GM21367 (cell line): ENCODE measurements at regions not wholly inside any gene's neighbourhood (a gene's known extent, or its start where the extent isn't known, plus 50 kb on each side); places are given as distances from the start of the nearest gene placed in this dataset.

ENCODE experiments used
- ATAC-seq: cut with Tn5 transposase; IDR thresholded peaks from one replicate; pipeline ENCODE4 v1.9.1; 2021; ENCODE audit not compliant: unreplicated experiment

- ATAC-seq, result no peak
Observed at GRCh38 chr17:33511670-33512069, 218.6 kb upstream of the ASIC2 start.

- ATAC-seq, result no peak
Observed at GRCh38 chr17:33512113-33512512, 219.0 kb upstream of the ASIC2 start.

- no peak for ATAC-seq
Observed at GRCh38 chr17:33513769-33514168, 220.7 kb upstream of the ASIC2 start.

GRCh38 chr17:33514369-33514768 lies 221.3 kb upstream of the ASIC2 start:
- ATAC-seq, result no peak

GRCh38 chr17:33515974-33516373 lies 222.9 kb upstream of the ASIC2 start:
- no peak for ATAC-seq

GRCh38 chr17:33516645-33517044 lies 223.6 kb upstream of the ASIC2 start:
- no peak for ATAC-seq

- ATAC-seq, result no peak
Observed at GRCh38 chr17:33517746-33518145, 224.7 kb upstream of the ASIC2 start.

GRCh38 chr17:33519692-33520091 lies 226.6 kb upstream of the ASIC2 start:
- no peak for ATAC-seq

- no peak for ATAC-seq
Observed at GRCh38 chr17:33520426-33521330, 227.6 kb upstream of the ASIC2 start.

- ATAC-seq, result no peak
Observed at GRCh38 chr17:33521784-33522183, 228.7 kb upstream of the ASIC2 start.

GRCh38 chr17:33522623-33523022 lies 229.5 kb upstream of the ASIC2 start:
- ATAC-seq, result no peak

- no peak for ATAC-seq
Observed at GRCh38 chr17:33523577-33523981, 230.5 kb upstream of the ASIC2 start.

- ATAC-seq, result no peak
Observed at GRCh38 chr17:33525186-33525585, 232.1 kb upstream of the ASIC2 start.

GRCh38 chr17:33526717-33527116 lies 233.6 kb upstream of the ASIC2 start:
- no peak for ATAC-seq

GRCh38 chr17:33527290-33527689 lies 234.2 kb upstream of the ASIC2 start:
- ATAC-seq, result no peak

- no peak for ATAC-seq
Observed at GRCh38 chr17:33528846-33529245, 235.8 kb upstream of the ASIC2 start.

GRCh38 chr17:33529816-33530215 lies 236.7 kb upstream of the ASIC2 start:
- ATAC-seq, result no peak

- ATAC-seq, result no peak
Observed at GRCh38 chr17:33531311-33531710, 238.2 kb upstream of the ASIC2 start.

- no peak for ATAC-seq
Observed at GRCh38 chr17:33534087-33534486, 241.0 kb upstream of the ASIC2 start.

GRCh38 chr17:33545124-33545523 lies 252.0 kb upstream of the ASIC2 start:
- no peak for ATAC-seq

- ATAC-seq, result no peak
Observed at GRCh38 chr17:33550261-33550660, 257.2 kb upstream of the ASIC2 start.

- ATAC-seq, result no peak
Observed at GRCh38 chr17:33551075-33551474, 258.0 kb upstream of the ASIC2 start.

GRCh38 chr17:33551911-33552310 lies 258.8 kb upstream of the ASIC2 start:
- ATAC-seq, result no peak
